H9 (cell line): ENCODE measurements at regions not wholly inside any gene's neighbourhood (a gene's known extent, or its start where the extent isn't known, plus 50 kb on each side); places are given as distances from the start of the nearest gene placed in this dataset.

ENCODE experiments used
- DNase-seq: peaks from one replicate; pipeline ENCODE4 v3.0.0-alpha.2; 2017
- H2AFZ ChIP-seq: one replicate; pipeline ENCODE4 v1.6.1; 2013; ENCODE audit warnings: mild to moderate bottlenecking, low read length, control low read depth, moderate library complexity
- H2AK5ac ChIP-seq: 2 replicates; pipeline ENCODE4 v1.6.1; 2013; ENCODE audit warnings: low read length, control low read depth, mixed read lengths; ENCODE audit not compliant: insufficient read length
- H2BK120ac ChIP-seq: one replicate; pipeline ENCODE4 v1.6.1; 2013; ENCODE audit warnings: low read depth, mild to moderate bottlenecking, low read length, control low read depth, inconsistent platforms; ENCODE audit not compliant: poor library complexity, severe bottlenecking
- H2BK12ac ChIP-seq: 2 replicates; pipeline ENCODE4 v1.6.1; 2013; ENCODE audit warnings: low read length, control low read depth, mixed read lengths, low read depth; ENCODE audit not compliant: insufficient read length
- H2BK15ac ChIP-seq: 2 replicates; pipeline ENCODE4 v1.6.1; 2013; ENCODE audit warnings: low read depth, low read length, control low read depth
- H2BK20ac ChIP-seq: one replicate; pipeline ENCODE4 v1.6.1; 2013; ENCODE audit warnings: low read depth, mild to moderate bottlenecking, low read length, control low read depth, inconsistent platforms; ENCODE audit not compliant: poor library complexity, severe bottlenecking
- H2BK5ac ChIP-seq: 2 replicates; pipeline ENCODE4 v1.6.1; 2013; ENCODE audit warnings: low read length, control low read depth, mixed read lengths; ENCODE audit not compliant: insufficient read length
- H3K14ac ChIP-seq: 2 replicates; pipeline ENCODE4 v1.6.1; 2013; ENCODE audit warnings: low read length, control low read depth; ENCODE audit not compliant: insufficient read depth
- H3K18ac ChIP-seq: 2 replicates; pipeline ENCODE4 v1.6.1; 2013; ENCODE audit warnings: low read depth, mild to moderate bottlenecking, mixed read lengths, low read length, control low read depth; ENCODE audit not compliant: insufficient read length
- H3K23ac ChIP-seq: 2 replicates; pipeline ENCODE4 v1.6.1; 2013; ENCODE audit warnings: low read length, control low read depth, mixed read lengths, low read depth; ENCODE audit not compliant: insufficient read length
- H3K23me2 ChIP-seq: 2 replicates; pipeline ENCODE4 v1.6.1; 2013; ENCODE audit warnings: low read depth, mild to moderate bottlenecking, mixed read lengths, low read length, control low read depth; ENCODE audit not compliant: insufficient read length, poor library complexity, severe bottlenecking
- H3K27ac ChIP-seq: 2 replicates; pipeline ENCODE4 v1.5.1; 2013; ENCODE audit warnings: low read length, control low read depth, mixed read lengths, low read depth; ENCODE audit not compliant: insufficient read length
- H3K27me3 ChIP-seq: 2 replicates; pipeline ENCODE4 v1.6.1; 2013; ENCODE audit warnings: low read length, control low read depth, inconsistent platforms; ENCODE audit not compliant: insufficient read depth
- H3K4ac ChIP-seq: 2 replicates; pipeline ENCODE4 v1.6.1; 2013; ENCODE audit warnings: low read depth, mild to moderate bottlenecking, control low read depth, inconsistent platforms, low read length, moderate library complexity
- H3K4me1 ChIP-seq: 2 replicates; pipeline ENCODE4 v1.6.1; 2013; ENCODE audit warnings: low read length, control low read depth, inconsistent platforms; ENCODE audit not compliant: insufficient read depth
- H3K4me2 ChIP-seq: 2 replicates; pipeline ENCODE4 v1.6.1; 2013; ENCODE audit warnings: low read length, control low read depth, mixed read lengths; ENCODE audit not compliant: insufficient read length, insufficient read depth
- H3K56ac ChIP-seq: 2 replicates; pipeline ENCODE4 v1.6.1; 2013; ENCODE audit warnings: low read depth, mild to moderate bottlenecking, mixed read lengths, low read length, control low read depth; ENCODE audit not compliant: insufficient read length
- H3K79me1 ChIP-seq: 2 replicates; pipeline ENCODE4 v1.6.1; 2013; ENCODE audit warnings: low read depth, mild to moderate bottlenecking, moderate library complexity, low read length, control low read depth, inconsistent platforms; ENCODE audit not compliant: insufficient read depth, poor library complexity, severe bottlenecking
- H3K79me2 ChIP-seq: 2 replicates; pipeline ENCODE4 v1.6.1; 2013; ENCODE audit warnings: low read length, control low read depth, inconsistent platforms; ENCODE audit not compliant: insufficient read depth
- H3K9ac ChIP-seq: 2 replicates; pipeline ENCODE4 v1.6.1; 2013; ENCODE audit warnings: low read length, control low read depth, mixed read lengths; ENCODE audit not compliant: insufficient read length; ENCODE audit errors: extremely low read depth
- H3K9me3 ChIP-seq: one replicate; pipeline ENCODE4 v1.6.1; 2013; ENCODE audit warnings: low read depth, low read length, inconsistent platforms; ENCODE audit not compliant: control insufficient read depth
- H3T11ph ChIP-seq: one replicate; pipeline ENCODE4 v1.6.1; 2013; ENCODE audit warnings: mild to moderate bottlenecking, low read length, control low read depth, inconsistent platforms
- H4K20me1 ChIP-seq: one replicate; pipeline ENCODE4 v1.6.1; 2013; ENCODE audit not compliant: control insufficient read depth, insufficient read length, insufficient read depth
- H4K5ac ChIP-seq: 2 replicates; pipeline ENCODE4 v1.6.1; 2013; ENCODE audit warnings: low read depth, mild to moderate bottlenecking, mixed read lengths, low read length, control low read depth; ENCODE audit not compliant: insufficient read length
- H4K8ac ChIP-seq: replicated peaks from 2 replicates; pipeline ENCODE4 v1.6.1; 2013; ENCODE audit warnings: low read length, control low read depth, mixed read lengths, low read depth; ENCODE audit not compliant: insufficient read length
- H4K91ac ChIP-seq: 2 replicates; pipeline ENCODE4 v1.6.1; 2013; ENCODE audit warnings: low read depth, mild to moderate bottlenecking, moderate library complexity, mixed read lengths, low read length, control low read depth; ENCODE audit not compliant: insufficient read length
- H3K27ac Mint-ChIP-seq, 3 experiments: 2 replicates in 2 of 3; 3 replicates in 1 of 3; pipeline ENCODE4 v1.8.0; 2020 to 2021; ENCODE audit warnings: mixed read lengths in 3 of 3, mild to moderate bottlenecking in 1 of 3, moderate library complexity in 1 of 3
- H3K27me3 Mint-ChIP-seq: 2 replicates; pipeline ENCODE4 v1.8.0; 2021; ENCODE audit warnings: low read depth, mild to moderate bottlenecking, moderate library complexity, mixed read lengths
- H3K36me3 Mint-ChIP-seq, 3 experiments: 2 replicates in 2 of 3; 3 replicates in 1 of 3; pipeline ENCODE4 v1.8.0; 2020 to 2021; ENCODE audit warnings: low read depth in 3 of 3, mixed read lengths in 3 of 3; ENCODE audit not compliant: insufficient read depth in 1 of 3
- H3K4me1 Mint-ChIP-seq, 2 experiments: 2 replicates each; pipeline ENCODE4 v1.8.0; 2020; ENCODE audit warnings: mixed read lengths in 2 of 2
- H3K4me3 Mint-ChIP-seq, 2 experiments: 2 replicates in 1 of 2; 3 replicates in 1 of 2; pipeline ENCODE4 v1.8.0; 2020 to 2021; ENCODE audit warnings: mild to moderate bottlenecking in 2 of 2, mixed read lengths in 2 of 2, moderate library complexity in 1 of 2
- H3K9me3 Mint-ChIP-seq, 2 experiments: 2 replicates in 1 of 2; 3 replicates in 1 of 2; pipeline ENCODE4 v1.8.0; 2020; ENCODE audit warnings: mild to moderate bottlenecking in 2 of 2, mixed read lengths in 2 of 2, moderate library complexity in 1 of 2
- CTCF ChIP-seq: fragments of 200-600 bp; sonication (generic); conservative IDR thresholded peaks from 3 replicates; pipeline ENCODE4 v1.8.0; 2021; ENCODE audit warnings: antibody characterized with exemption, mild to moderate bottlenecking
- WGBS: extraction: QIAGEN DNeasy Blood & Tissue Kit; methylation state at CpG from one replicate; pipeline ENCODE4 v1.1.7; 2013; ENCODE audit warnings: missing lambda C conversion rate, low lambda C conversion rate, mixed read lengths; ENCODE audit not compliant: insufficient read length; ENCODE audit errors: extremely low coverage; 5-methylcytosine and 5-hydroxymethylcytosine counted together

GRCh38 chr2:109701362-109701761, 87.2 kb downstream of the SOWAHC start:
- no peak overlapping the region for H4K5ac ChIP-seq
- no peak overlapping the region for H3K23ac ChIP-seq
- no peak overlapping the region for H4K91ac ChIP-seq
- DNase-seq = no peak
- no peak overlapping the region for H2AFZ ChIP-seq
- H3K9me3 ChIP-seq = no peaks in the 10 kb centered on the region
- no peak overlapping the region for H3K14ac ChIP-seq
- no peak overlapping the region for H2BK20ac ChIP-seq
- no peaks in the 10 kb centered on the region for H3K79me1 ChIP-seq
- H3K9ac ChIP-seq = no peak overlapping the region
- no peak overlapping the region for H3K4ac ChIP-seq
- H2BK12ac ChIP-seq = no peak overlapping the region
- H3K79me2 ChIP-seq = no peaks in the 10 kb centered on the region
- H3K4me2 ChIP-seq = no peak overlapping the region
- no peak overlapping the region for H2BK15ac ChIP-seq
- no peak overlapping the region; a peak in 1 of 5 replicates for H3K4me3 Mint-ChIP-seq
- H3K27me3 Mint-ChIP-seq = no peaks in the 10 kb centered on the region
- no peaks in the 10 kb centered on the region for H3K23me2 ChIP-seq
- H3K27ac Mint-ChIP-seq = peak overlapping the region in 1 of 3 experiments; percentile 46; a peak in 2 of 7 replicates
- no peak overlapping the region for H3T11ph ChIP-seq
- H4K8ac ChIP-seq = no peak overlapping the region
- peaks cover 38 to 44% of the 10 kb centered on the region in 2 experiments for H3K4me1 Mint-ChIP-seq
- no CpG with 5 or more reads among the region's 7 CpGs for WGBS
- H2AK5ac ChIP-seq = no peak overlapping the region
- H3K27me3 ChIP-seq = no peaks in the 10 kb centered on the region
- H3K56ac ChIP-seq = no peak overlapping the region
- no peaks in the 10 kb centered on the region for H4K20me1 ChIP-seq
- H3K27ac ChIP-seq = no peak overlapping the region
- H3K4me1 ChIP-seq = peaks cover 27% of the 10 kb centered on the region
- no peak for TF ChIP-seq CTCF
- no peak overlapping the region for H2BK120ac ChIP-seq
- no peaks in the 10 kb centered on the region for H3K9me3 Mint-ChIP-seq
- no peak overlapping the region for H3K18ac ChIP-seq
- H2BK5ac ChIP-seq = no peak overlapping the region
- no peaks in the 10 kb centered on the region for H3K36me3 Mint-ChIP-seq
